K562 (cell line): ENCODE measurements at regions not wholly inside any gene's neighbourhood (a gene's known extent, or its start where the extent isn't known, plus 50 kb on each side); places are given as distances from the start of the nearest gene placed in this dataset.

Source experiments
- ATAC-seq: fragments of 200-7000 bp; cut with Tn5 transposase; 3 replicates; pipeline ENCODE4 v1.9.1; 2020; ENCODE audit warnings: moderate library complexity
- BruUV-seq: library from RNA; stranded (reverse); fragments of 400-500 nt; replicated peaks from 2 replicates; lab custom pipeline; 2021; lab: Mats Ljungman, UMichigan
- CTCF ChIA-PET: fragments of 300-600 bp; formaldehyde crosslinking; extraction: SDS; loops from one replicate; lab custom pipeline; 2021; ENCODE audit warnings: low intra/inter-chr PET ratio; lab: Yijun Ruan, JAX
- POLR2A ChIA-PET: fragments of 300-600, 350-650 bp; sonication (Branson Sonifier 250); formaldehyde crosslinking; extraction: SDS; loops from one replicate; lab custom pipeline; 2021; ENCODE audit warnings: antibody characterized with exemption, inconsistent platforms; lab: Yijun Ruan, JAX
- DNase-seq, 4 experiments: peaks; one replicate each; pipeline versions ENCODE4 v3.0.0 to v3.0.0-alpha.2; 2011 to 2018; ENCODE audit warnings: low spot score in 3 of 4, mixed read lengths in 3 of 4; ENCODE audit errors: extremely low read depth in 1 of 4
- FAIRE-seq: peaks from 2 replicates; lab custom pipeline; 2011; peaks lifted over from hg19 to GRCh38; lab: Jason Lieb, UNC
- H2AFZ ChIP-seq: 2 replicates; pipeline ENCODE4 v1.6.0; 2011; ENCODE audit warnings: low read depth, low read length, control low read depth, inconsistent platforms
- H3K27ac ChIP-seq: fragments of 200-600 bp; 3 replicates; pipeline ENCODE4 v1.8.0; 2011; ENCODE audit warnings: low read depth, mild to moderate bottlenecking, control low read depth, inconsistent platforms, low read length, moderate library complexity, mixed read lengths; ENCODE audit errors: extremely low read depth
- H3K27me3 ChIP-seq, 2 experiments: fragments of 300-600 bp in 1 of 2; 2 replicates in 1 of 2; 3 replicates in 1 of 2; pipeline versions ENCODE4 v1.6.0 to v1.8.0; 2011; ENCODE audit warnings: inconsistent platforms in 2 of 2, low read length in 2 of 2, mild to moderate bottlenecking in 1 of 2, mixed read lengths in 1 of 2, moderate library complexity in 1 of 2; ENCODE audit not compliant: control insufficient read depth in 2 of 2, insufficient read depth in 2 of 2
- H3K36me3 ChIP-seq: fragments of 300-600 bp; 3 replicates; pipeline ENCODE4 v1.8.0; 2011; ENCODE audit warnings: mild to moderate bottlenecking, low read length, inconsistent platforms; ENCODE audit not compliant: control insufficient read depth, insufficient read depth
- H3K4me1 ChIP-seq, 2 experiments: fragments of 200-600 bp in 1 of 2; replicated peaks in 1 of 2; 2 replicates in 1 of 2; 3 replicates in 1 of 2; pipeline versions ENCODE4 v1.5.1 to v1.8.0; 2011; ENCODE audit warnings: inconsistent platforms in 2 of 2, low read length in 2 of 2, mild to moderate bottlenecking in 1 of 2, mixed read lengths in 1 of 2, moderate library complexity in 1 of 2; ENCODE audit not compliant: control insufficient read depth in 2 of 2, insufficient read depth in 2 of 2
- H3K4me2 ChIP-seq: 2 replicates; pipeline ENCODE4 v1.6.1; 2011; ENCODE audit warnings: low read length, control low read depth, inconsistent platforms, mixed read lengths; ENCODE audit not compliant: insufficient read depth
- H3K4me3 ChIP-seq: fragments of 200-600 bp; sonication (generic), shearing (Covaris generic); 2 replicates; pipeline ENCODE4 v1.5.1; 2016; ENCODE audit warnings: control low read depth, inconsistent platforms
- H3K79me2 ChIP-seq: fragments of 200-600 bp; 3 replicates; pipeline ENCODE4 v1.8.0; 2011; ENCODE audit warnings: low read length, inconsistent platforms; ENCODE audit not compliant: control insufficient read depth, insufficient read depth
- H3K9ac ChIP-seq, 2 experiments: 2 replicates each; pipeline versions ENCODE4 v1.6.0 to v1.6.1; 2011; ENCODE audit warnings: low read depth in 2 of 2, low read length in 2 of 2, control low read depth in 1 of 2, inconsistent platforms in 1 of 2, mild to moderate bottlenecking in 1 of 2, mixed read lengths in 1 of 2; ENCODE audit not compliant: insufficient read depth in 1 of 2
- H3K9me1 ChIP-seq: one replicate; pipeline ENCODE4 v1.6.0; 2011; ENCODE audit warnings: inconsistent platforms, mild to moderate bottlenecking, low read length, moderate library complexity; ENCODE audit not compliant: control insufficient read depth, insufficient read depth
- H3K9me3 ChIP-seq: replicated peaks from 2 replicates; pipeline ENCODE4 v1.5.1; 2011; ENCODE audit warnings: low read depth, low read length, inconsistent platforms; ENCODE audit not compliant: control insufficient read depth, insufficient read depth
- H4K20me1 ChIP-seq: replicated peaks from 2 replicates; pipeline ENCODE4 v1.6.1; 2011; ENCODE audit warnings: low read length, inconsistent platforms, mixed read lengths; ENCODE audit not compliant: control insufficient read depth, insufficient read depth
- CREBBP ChIP-seq: IDR thresholded peaks from one replicate; pipeline ENCODE4 v1.6.1; 2012; ENCODE audit warnings: low read depth, mild to moderate bottlenecking, control low read depth, inconsistent platforms, low read length
- CUX1 ChIP-seq: fragments of 200-800 bp; sonication (Bioruptor generic); IDR thresholded peaks from 2 replicates; pipeline ENCODE4 v1.6.1; 2016; ENCODE audit warnings: missing genetic modification characterization, missing compliant biosample characterization
- FOXP1 ChIP-seq: sonication (generic); formaldehyde crosslinking; IDR thresholded peaks from 2 replicates; pipeline ENCODE4 v1.8.0; 2022; ENCODE audit warnings: mild to moderate bottlenecking, missing genetic modification reagents
- HNRNPUL1 ChIP-seq: fragments of 200-400 bp; formaldehyde crosslinking; IDR thresholded peaks from 2 replicates; pipeline ENCODE4 v1.6.1; 2017; ENCODE audit warnings: low read length
- LCOR ChIP-seq: sonication (generic); formaldehyde crosslinking; IDR thresholded peaks from 2 replicates; pipeline ENCODE4 v1.8.0; 2022; ENCODE audit warnings: mild to moderate bottlenecking, missing genetic modification reagents
- NCOA2 ChIP-seq, 2 experiments: fragments of 450-650 bp; IDR thresholded peaks; 2 replicates each; pipeline ENCODE4 v1.6.1; 2018; ENCODE audit warnings: mild to moderate bottlenecking in 2 of 2, moderate library complexity in 1 of 2; ENCODE audit not compliant: partially characterized antibody in 2 of 2
- POLR2G ChIP-seq: fragments of 200-400 bp; formaldehyde crosslinking; IDR thresholded peaks from 2 replicates; pipeline ENCODE4 v1.6.1; 2017; ENCODE audit warnings: low read depth, mild to moderate bottlenecking, antibody characterized with exemption, low read length, moderate library complexity
- PURB ChIP-seq: sonication (generic); formaldehyde crosslinking; IDR thresholded peaks from 2 replicates; pipeline ENCODE4 v1.9.0; 2021; ENCODE audit warnings: low read depth, mild to moderate bottlenecking, missing genetic modification reagents
- RAD51 ChIP-seq: fragments of 450-650 bp; IDR thresholded peaks from 2 replicates; pipeline ENCODE4 v1.7.1; 2016; ENCODE audit warnings: low read depth, mild to moderate bottlenecking, borderline replicate concordance
- SNRNP70 ChIP-seq: fragments of 200-400 bp; formaldehyde crosslinking; optimal IDR thresholded peaks from 2 replicates; pipeline ENCODE3; 2017; ENCODE audit warnings: low read depth, low read length
- TBP ChIP-seq: optimal IDR thresholded peaks from 2 replicates; pipeline ENCODE3; 2011; ENCODE audit warnings: low read depth, low read length, improper control_type of control experiment
- ZNF146 ChIP-seq: IDR thresholded peaks from one replicate; pipeline ENCODE4 v1.6.1; 2018; ENCODE audit warnings: missing compliant biosample characterization; ENCODE audit not compliant: unreplicated experiment
- ZNF41 ChIP-seq: fragments of 250-450 bp; sonication (Bioruptor Pico); conservative IDR thresholded peaks from 2 replicates; pipeline ENCODE4 v1.4.0; 2020; ENCODE audit warnings: mild to moderate bottlenecking
- WGBS: fragments of 100-300 bp; shearing (Covaris generic); methylation state at CpG from one replicate; pipeline ENCODE4 v1.1.6; 2016; ENCODE audit warnings: low coverage, mixed read lengths; ENCODE audit not compliant: insufficient coverage; ENCODE audit errors: missing lambda C conversion rate; 5-methylcytosine and 5-hydroxymethylcytosine counted together
- in situ Hi-C: fragments of 300-500 bp; cut with MboI; formaldehyde crosslinking; loops from 4 replicates; pipeline ENCODE4 v1.15.0; 2018; ENCODE audit warnings: inconsistent platforms, mixed read lengths
- intact Hi-C: fragments of 100-400 bp; cut with micrococcal nuclease; formaldehyde crosslinking; loops from 2 replicates; pipeline ENCODE4 v1.14.2; 2022

- Histone ChIP-seq H4K20me1 (no peaks in the 10 kb centered on the region), H3K79me2 (no peaks in the 10 kb centered on the region), H3K27me3 (no peaks in the 10 kb centered on the region), H3K9ac (no peak overlapping the region), H3K4me1 (no peaks in the 10 kb centered on the region), H3K27ac (no peak overlapping the region), H2AFZ (no peak overlapping the region), H3K36me3 (no peaks in the 10 kb centered on the region), H3K4me3 (no peak overlapping the region), H3K9me3 (no peaks in the 10 kb centered on the region), H3K4me2 (no peak overlapping the region), H3K9me1 (no peaks in the 10 kb centered on the region)
- ChIA-PET CTCF (no interaction called here), POLR2A (no interaction called here)
- intact Hi-C loops = no loop called here
- DNase-seq (no peak), ATAC-seq (no peak), FAIRE-seq (no peak)
- WGBS = 0% methylated on average over 1 of the region's 1 CpG
- in situ Hi-C loops = no loop called here
- BruUV-seq = no TSS peak
- TF ChIP-seq CREBBP = no peak
- no peak for TF ChIP-seq SNRNP70
- no peak for TF ChIP-seq ZNF41 (CRISPR knock-in tag)
- TF ChIP-seq POLR2G = no peak
- no peak for TF ChIP-seq NCOA2 (IDR thresholded peaks at IDR 0.05; ENCODE audit: partially characterized antibody in 2 of 2)
- TF ChIP-seq CUX1 (CRISPR knock-in tag) = no peak
- TF ChIP-seq LCOR (CRISPR knock-in tag) = no peak
- TF ChIP-seq RAD51 = no peak
- no peak for TF ChIP-seq FOXP1 (CRISPR knock-in tag)
- TF ChIP-seq TBP = no peak
- TF ChIP-seq HNRNPUL1 = no peak
- TF ChIP-seq ZNF146 (CRISPR knock-in tag) = no peak
- no peak for TF ChIP-seq PURB
These were observed 834.7 kb downstream of the TRHDE start for GRCh38 chr12:73106896-73107295.
